ENCODE measurements at regions not wholly inside any gene's neighbourhood (a gene's known extent, or its start where the extent isn't known, plus 50 kb on each side); places are given as distances from the start of the nearest gene placed in this dataset.

- TF ChIP-seq CTCF (conservative IDR thresholded peaks at IDR 0.05; ENCODE audit: low read depth, low read length) (no peak), EZH2 (IDR thresholded peaks at IDR 0.05; ENCODE audit: low read length, unreplicated experiment) (no peak)
Observed at GRCh38 chr5:158045696-158046095, 186.8 kb upstream of the CLINT1 start.

Data from PC-3 (cell line).